Activated CD4-positive, alpha-beta T cell treated with anti-CD3 and anti-CD28 coated beads, Interleukin-2, amount 50 U/mL, for 48 hours (primary cell): ENCODE measurements at regions not wholly inside any gene's neighbourhood (a gene's known extent, or its start where the extent isn't known, plus 50 kb on each side); places are given as distances from the start of the nearest gene placed in this dataset.

Experiments
- DNase-seq, 2 experiments: peaks; one replicate each; pipeline ENCODE4 v3.0.0-alpha.2; 2020

- DNase-seq, result no peak
Observed at GRCh38 chr3:72004749-72005292, 219.9 kb upstream of the PROK2 start.

DNA sequence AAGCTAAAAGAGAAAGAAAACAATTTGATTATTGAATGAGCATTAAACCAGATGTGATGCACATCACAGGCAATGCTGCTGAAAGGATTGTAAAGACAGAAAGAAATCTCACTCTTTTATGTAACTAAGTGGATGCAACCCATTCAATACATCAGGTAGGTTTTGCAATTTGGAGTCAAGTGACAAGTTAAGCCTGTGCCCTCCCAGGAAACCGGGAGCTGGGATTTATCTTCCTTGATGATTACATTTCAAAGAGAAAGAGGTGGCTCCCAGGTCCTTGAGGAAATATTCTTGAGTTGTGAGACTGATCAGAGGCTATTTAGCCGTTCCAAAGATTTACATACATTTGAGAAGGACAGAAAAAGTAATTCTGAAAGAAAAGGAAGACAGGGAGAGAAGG lies 219.0 kb upstream of the PROK2 start:
- DNase-seq, result no peak

DNA sequence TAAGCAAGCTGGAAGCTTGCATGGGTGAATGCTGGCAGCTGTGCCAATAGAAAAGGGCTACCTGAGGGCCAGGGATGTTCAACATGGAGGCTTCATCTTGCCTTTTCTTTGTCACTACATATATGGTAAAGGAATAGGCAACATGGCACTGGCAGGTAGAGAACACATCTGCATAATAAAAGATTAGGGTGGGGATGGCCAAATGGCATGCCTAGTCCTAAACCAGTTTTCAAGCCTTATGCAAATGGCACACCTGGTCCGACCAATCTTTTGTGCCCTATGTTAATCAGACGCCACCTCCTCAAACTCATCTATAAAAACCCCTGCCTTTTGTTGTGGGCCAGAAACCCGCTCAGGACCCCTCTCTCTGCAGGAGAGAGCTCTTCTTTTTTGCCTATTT lies 216.8 kb upstream of the PROK2 start:
- no peak for DNase-seq

DNA sequence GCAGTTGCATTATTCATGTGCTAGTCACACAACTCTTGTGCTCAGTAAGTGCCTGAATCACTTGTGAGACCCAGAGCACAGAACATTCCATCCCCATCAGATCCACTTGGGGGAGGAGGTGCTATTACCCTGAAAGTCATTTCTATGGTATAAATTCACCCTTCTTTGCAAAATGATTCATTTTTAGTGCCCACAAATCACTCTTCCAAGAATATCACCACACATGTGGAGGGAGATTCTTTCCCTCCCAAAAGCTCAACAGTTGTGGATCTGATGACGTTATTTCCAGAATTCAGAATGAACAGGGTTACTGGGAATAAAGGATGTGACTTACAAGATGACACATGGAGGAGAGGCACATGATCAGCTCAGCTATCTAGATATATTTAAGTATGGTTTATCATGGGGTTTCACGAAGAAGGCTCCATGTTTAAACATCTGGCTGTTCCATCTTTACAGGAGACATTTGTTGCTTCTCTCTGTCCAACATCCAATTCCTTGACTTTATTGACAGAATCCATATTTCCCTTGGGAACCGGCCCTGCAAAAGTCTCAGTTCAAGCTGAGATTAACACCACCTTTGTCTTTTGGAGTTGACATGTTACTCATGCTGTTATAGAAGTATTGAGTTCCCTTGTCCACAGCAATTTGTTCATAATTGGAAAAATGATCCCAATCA lies 214.2 kb upstream of the PROK2 start:
- peak in 1 of 2 experiments; percentile 27 for DNase-seq

- DNase-seq, result no peak
Observed at GRCh38 chr3:71997066-71997653, 212.2 kb upstream of the PROK2 start.

DNA sequence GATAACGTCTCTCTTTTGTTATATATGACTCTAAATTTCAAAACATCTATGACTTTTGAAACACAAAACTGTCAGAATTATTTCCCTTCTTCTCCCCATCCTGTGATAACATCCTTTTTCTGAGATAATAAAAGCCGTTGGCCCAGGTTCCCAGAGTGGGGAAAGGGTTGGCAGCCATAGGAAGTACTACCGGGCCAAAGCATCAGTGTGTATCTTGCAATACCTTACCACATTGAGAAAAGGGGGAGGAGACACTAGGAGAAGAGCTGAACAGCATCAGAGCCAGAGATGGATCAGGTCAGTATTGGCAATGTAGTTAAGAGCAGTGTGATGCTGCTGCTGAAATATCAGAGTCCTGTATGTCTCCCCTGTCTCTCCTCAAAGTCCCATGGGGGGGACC lies 210.0 kb upstream of the PROK2 start:
- DNase-seq, result no peak

GRCh38 chr3:71994203-71994602 lies 209.3 kb upstream of the PROK2 start:
- DNase-seq, result no peak

- DNase-seq, result no peak
Observed at GRCh38 chr3:71991681-71992080, 206.7 kb upstream of the PROK2 start.

- DNase-seq, result no peak
Observed at GRCh38 chr3:71991046-71991445, 206.1 kb upstream of the PROK2 start.

GRCh38 chr3:71990545-71990944 lies 205.6 kb upstream of the PROK2 start:
- DNase-seq, result no peak

DNA sequence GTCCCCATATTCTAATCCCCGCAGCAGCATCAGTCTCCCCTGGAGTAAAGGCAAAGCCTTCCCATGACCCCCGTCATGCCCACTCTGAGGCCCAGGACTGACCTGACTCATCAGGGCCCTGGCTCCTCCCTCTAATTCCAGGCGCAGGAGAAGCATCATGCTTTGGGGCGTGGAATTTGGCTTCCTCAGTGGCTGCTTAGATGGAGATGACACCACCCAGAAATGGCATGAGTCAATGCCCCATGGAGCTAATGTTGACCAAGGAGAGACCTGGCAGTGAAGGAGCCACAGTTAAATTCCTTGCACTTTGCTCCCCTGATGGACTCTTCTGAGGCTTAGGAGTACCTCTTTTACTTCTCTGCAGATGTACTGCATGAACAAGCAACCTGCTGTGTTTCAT lies 204.2 kb upstream of the PROK2 start:
- no peak for DNase-seq

- no peak for DNase-seq
Observed at GRCh38 chr3:71987828-71988227, 202.9 kb upstream of the PROK2 start.

GRCh38 chr3:71987089-71987735 lies 202.3 kb upstream of the PROK2 start:
- no peak for DNase-seq

GRCh38 chr3:71986606-71987005 lies 201.7 kb upstream of the PROK2 start:
- DNase-seq, result no peak

DNA sequence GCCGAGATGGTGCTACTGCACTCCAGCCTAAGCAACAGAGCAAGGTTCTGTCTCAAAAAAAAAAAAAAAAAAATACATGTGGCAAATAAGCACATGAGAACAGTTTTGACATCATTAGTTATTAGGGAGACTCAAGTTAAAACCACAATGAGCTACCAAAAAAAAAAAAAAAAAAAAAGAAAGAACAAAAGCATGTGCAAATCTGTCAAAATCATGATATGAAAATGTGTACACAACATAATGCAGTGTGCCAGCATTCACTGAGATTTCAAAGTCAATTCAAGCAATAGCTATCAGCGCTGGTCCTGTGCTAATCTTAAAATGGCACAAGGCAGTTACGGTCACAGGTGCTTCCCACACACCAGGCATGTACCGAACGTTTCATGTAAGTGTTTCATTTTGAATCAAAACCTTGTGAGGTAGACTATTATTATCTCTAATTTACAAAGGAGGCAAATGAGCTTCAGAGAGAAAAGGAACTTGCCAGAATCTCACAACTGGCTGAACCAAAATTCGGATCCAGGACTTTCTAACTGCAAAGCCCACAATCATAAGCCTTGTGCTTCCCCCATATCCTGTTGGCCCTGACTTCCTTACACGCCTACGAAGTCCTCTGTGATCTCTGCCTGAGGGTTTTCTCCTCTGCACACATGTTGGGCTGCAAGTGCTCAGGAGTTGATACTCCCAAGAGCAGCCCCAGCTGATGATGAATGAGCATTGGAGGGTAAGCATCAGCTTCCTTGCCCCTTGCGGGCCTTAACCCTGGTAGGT lies 200.1 kb upstream of the PROK2 start:
- peak; percentile 27 to 43 for DNase-seq

GRCh38 chr3:71983694-71984093 lies 198.7 kb upstream of the PROK2 start:
- DNase-seq, result no peak

- DNase-seq, result peak; percentile 55 to 67
Observed at GRCh38 chr3:71982506-71983258, 197.7 kb upstream of the PROK2 start.

GRCh38 chr3:71979175-71979574 lies 194.2 kb upstream of the PROK2 start:
- no peak for DNase-seq

GRCh38 chr3:71978150-71978721 lies 193.3 kb upstream of the PROK2 start:
- peak; percentile 22 to 40 for DNase-seq

DNA sequence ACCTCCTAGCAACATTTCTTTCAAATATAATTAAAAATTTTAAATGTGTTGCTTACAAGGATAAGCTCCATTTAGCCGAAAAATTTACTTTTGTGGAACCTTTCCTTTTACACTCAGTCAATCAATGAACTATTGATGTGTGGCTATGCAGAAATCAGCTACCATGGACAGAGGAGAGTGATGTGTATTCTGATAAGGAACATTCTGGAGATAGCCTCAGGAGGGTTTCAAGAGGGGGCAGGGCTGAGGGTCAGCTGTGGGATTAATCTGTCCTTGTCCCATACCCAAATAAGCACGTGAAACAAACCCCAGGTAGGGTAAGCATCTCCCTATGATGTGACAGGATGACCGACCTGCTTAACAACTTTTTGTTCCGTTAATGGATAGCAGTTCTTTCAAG lies 192.6 kb upstream of the PROK2 start:
- no peak for DNase-seq

DNA sequence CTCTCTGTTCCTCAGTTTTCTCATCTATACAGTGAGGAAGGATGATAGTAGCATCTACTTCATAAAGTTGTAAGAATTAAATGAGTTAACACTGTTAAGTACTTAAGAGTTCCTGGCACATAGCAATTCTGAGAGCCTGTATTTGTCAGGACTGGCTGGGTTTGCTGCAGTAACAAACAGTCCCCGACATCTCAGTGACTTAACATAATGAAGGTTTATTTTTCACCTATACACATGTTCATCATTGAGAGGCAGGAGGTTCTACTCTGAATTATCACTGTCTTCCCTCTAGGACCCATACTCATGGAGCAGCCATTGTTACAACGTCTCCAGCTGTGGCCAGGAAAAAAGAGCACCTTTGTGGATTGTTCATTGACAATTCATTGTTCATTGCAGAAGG lies 190.6 kb upstream of the PROK2 start:
- DNase-seq, result no peak

DNA sequence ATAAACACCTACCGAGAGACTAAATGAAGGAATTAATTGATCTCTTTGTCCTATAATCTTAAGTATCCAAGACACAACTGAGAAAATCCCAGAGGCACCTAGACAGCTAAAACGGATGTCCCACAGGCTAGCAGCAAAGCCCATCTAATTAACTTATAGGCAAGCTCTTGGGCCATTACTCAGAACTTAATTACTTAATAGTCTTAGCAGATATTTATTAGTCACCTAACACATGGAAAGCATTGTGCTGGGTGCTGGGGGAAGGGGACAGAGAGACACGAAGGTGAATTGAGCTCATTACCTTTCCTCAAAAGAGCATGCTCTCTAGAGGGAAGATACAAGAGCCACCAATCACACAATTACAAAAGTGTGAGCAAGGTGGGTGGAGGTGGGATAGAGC lies 189.8 kb upstream of the PROK2 start:
- no peak for DNase-seq
